ENCODE measurements at regions not wholly inside any gene's neighbourhood (a gene's known extent, or its start where the extent isn't known, plus 50 kb on each side); places are given as distances from the start of the nearest gene placed in this dataset.
A peak's percentile ranks its signal among the peaks of the same experiment; 100 is the strongest.

DNA sequence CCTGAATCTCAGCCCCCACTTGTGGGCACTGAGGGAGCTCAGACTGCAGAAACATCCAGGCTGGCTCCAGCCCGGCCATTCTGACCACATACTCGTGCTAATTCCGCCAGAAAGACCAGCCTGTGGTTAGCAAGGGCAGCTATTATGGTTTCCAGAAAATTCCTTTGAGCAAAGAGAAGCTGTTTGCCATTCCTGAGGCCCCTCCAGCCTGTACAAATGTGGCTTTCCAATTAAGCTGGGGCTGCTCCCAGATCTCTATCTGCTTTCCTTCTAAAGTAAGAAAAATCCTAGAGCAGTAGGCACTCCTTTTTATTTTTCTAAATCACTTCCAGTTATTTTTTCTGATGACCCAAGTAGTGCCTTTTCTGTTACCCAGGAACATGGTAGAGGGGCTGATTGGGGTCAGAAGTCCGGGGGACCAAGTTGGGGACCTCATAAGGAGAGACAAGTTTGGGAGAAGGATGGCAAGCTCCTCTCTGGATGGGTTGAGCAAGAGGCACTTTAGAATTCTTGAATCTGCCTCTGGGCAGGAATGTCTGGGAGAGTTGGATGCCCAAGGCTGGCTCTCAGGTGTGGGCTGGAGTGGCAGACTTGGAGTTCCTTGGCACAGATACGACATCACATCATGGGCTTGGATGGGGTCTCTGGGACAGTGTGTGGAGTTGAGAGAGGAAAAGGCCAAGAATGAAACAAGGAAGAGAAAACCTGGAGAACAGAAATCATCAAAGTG, 83.3 kb upstream of the TNRC6C start:
- no peaks in the 10 kb centered on the region for H3K27me3 ChIP-seq
- intact Hi-C loops (cut with DNase I; ENCODE audit: low total_unique reads): no loop called here
- TF ChIP-seq POLR2AphosphoS5 (IDR thresholded peaks at IDR 0.05): peak in 1 of 3 donors; percentile 5
- TF ChIP-seq CTCF (IDR thresholded peaks at IDR 0.05): no peak
- peaks cover 8 to 9% of the 10 kb centered on the region in 2 donors for H3K9me3 ChIP-seq
- DNase-seq (ENCODE audit: low spot score in 2 of 2): peak in 1 of 2 donors; percentile 71
- no peak overlapping the region for H3K4me3 ChIP-seq
- H3K4me1 ChIP-seq: no peaks in the 10 kb centered on the region
- H3K36me3 ChIP-seq: no peaks in the 10 kb centered on the region
- peak overlapping the region; percentile 38 to 60 for H3K27ac ChIP-seq

GRCh38 chr17:77875881-77876509, 82.5 kb upstream of the TNRC6C start:
- peaks cover 0 to 2% of the 10 kb centered on the region in 2 donors for H3K4me1 ChIP-seq
- H3K9me3 ChIP-seq: peaks cover 8 to 9% of the 10 kb centered on the region in 2 donors
- H3K36me3 ChIP-seq: no peaks in the 10 kb centered on the region
- no peaks in the 10 kb centered on the region for H3K27me3 ChIP-seq
- H3K4me3 ChIP-seq: no peak overlapping the region
- DNase-seq (ENCODE audit: low spot score in 2 of 2): no peak
- intact Hi-C loops (cut with DNase I; ENCODE audit: low total_unique reads): no loop called here
- peak overlapping the region; percentile 38 to 60 for H3K27ac ChIP-seq
- no peak for TF ChIP-seq POLR2A (IDR thresholded peaks at IDR 0.05)
- no peak for TF ChIP-seq POLR2AphosphoS5 (IDR thresholded peaks at IDR 0.05)
- no peak for TF ChIP-seq CTCF (IDR thresholded peaks at IDR 0.05)

DNA sequence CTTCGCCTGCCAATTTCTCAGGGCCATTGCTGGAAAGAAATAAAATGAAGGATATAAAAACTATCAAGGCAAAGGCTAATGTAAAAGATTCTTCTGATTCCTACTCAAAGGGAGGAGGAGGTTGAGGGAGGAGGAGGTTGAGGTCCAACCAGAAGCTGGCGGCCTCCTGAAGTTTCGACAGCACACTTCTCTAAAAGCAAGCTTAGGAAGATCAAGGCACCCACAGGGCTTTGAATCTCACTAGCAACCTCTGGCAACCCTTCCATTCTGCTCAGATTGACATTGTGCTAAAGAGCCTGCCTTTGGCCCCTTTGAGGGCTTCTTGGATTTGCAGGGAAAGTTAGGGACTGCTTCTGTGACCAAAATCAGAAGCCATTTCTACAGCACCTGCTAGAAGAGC, 81.5 kb upstream of the TNRC6C start:
- no peak overlapping the region for H3K4me3 ChIP-seq
- DNase-seq (ENCODE audit: low spot score in 2 of 2): no peak
- peaks cover 8 to 9% of the 10 kb centered on the region in 2 donors for H3K9me3 ChIP-seq
- H3K27me3 ChIP-seq: no peaks in the 10 kb centered on the region
- no peaks in the 10 kb centered on the region for H3K36me3 ChIP-seq
- intact Hi-C loops (cut with DNase I; ENCODE audit: low total_unique reads): no loop called here
- H3K4me1 ChIP-seq: peaks cover 9 to 12% of the 10 kb centered on the region in 2 donors
- H3K27ac ChIP-seq: no peak overlapping the region
- no peak for TF ChIP-seq POLR2A (IDR thresholded peaks at IDR 0.05)
- no peak for TF ChIP-seq POLR2AphosphoS5 (IDR thresholded peaks at IDR 0.05)
- TF ChIP-seq CTCF (IDR thresholded peaks at IDR 0.05): no peak

DNA sequence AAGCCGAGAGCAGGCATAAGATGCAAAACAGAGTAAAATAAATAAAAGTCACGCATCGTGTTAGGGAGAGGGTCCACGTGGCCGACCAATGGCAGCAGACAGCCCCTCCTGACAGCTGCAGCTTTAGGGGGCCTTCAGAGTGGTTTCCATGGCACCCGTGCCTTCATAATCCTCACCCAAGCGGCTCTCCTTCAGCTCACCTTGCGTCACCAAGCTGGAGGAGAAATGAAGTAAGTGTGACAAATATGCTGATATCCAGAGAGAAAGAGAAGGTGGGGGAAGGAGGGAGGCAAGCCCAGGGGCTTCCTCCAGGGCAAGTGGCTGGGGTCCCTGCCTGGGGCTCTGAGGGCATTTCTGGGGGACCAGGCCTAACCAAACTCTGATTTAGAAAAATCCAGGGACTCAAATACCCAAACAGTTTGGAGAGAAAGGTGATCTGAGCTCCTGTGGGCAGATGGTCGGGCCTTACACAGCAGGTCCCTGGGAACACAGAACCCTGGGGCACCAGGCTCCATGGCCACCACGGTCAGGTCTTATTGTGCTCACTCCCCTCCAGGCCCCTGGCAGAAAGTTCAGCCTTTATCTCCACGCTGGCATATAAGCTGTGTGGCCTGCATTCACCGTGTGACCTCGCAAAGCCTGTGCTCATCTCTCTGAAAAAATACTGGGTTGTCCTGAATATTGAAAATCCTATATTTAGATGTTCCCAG, 80.7 kb upstream of the TNRC6C start:
- Histone ChIP-seq H3K4me1 (peaks cover 12 to 20% of the 10 kb centered on the region in 2 donors), H3K27ac (no peak overlapping the region), H3K27me3 (no peaks in the 10 kb centered on the region), H3K9me3 (peaks cover 8 to 9% of the 10 kb centered on the region in 2 donors), H3K4me3 (no peak overlapping the region), H3K36me3 (no peaks in the 10 kb centered on the region)
- TF ChIP-seq POLR2A (IDR thresholded peaks at IDR 0.05) (no peak), POLR2AphosphoS5 (IDR thresholded peaks at IDR 0.05) (no peak), CTCF (IDR thresholded peaks at IDR 0.05) (no peak)
- intact Hi-C loops (cut with DNase I; ENCODE audit: low total_unique reads): no loop called here
- no peak for DNase-seq (ENCODE audit: low spot score in 2 of 2)

Data from breast epithelium (tissue), 4 donors.